HCT116 (cell line): ENCODE measurements at regions not wholly inside any gene's neighbourhood (a gene's known extent, or its start where the extent isn't known, plus 50 kb on each side); places are given as distances from the start of the nearest gene placed in this dataset.

Source experiments
- ATAC-seq: fragments of 200-7000 bp; cut with Tn5 transposase; 2 replicates; pipeline ENCODE4 v1.9.1; 2020; ENCODE audit warnings: mild to moderate bottlenecking, moderate library complexity
- BruUV-seq: library from RNA; stranded (reverse); fragments of 400-500 nt; replicated peaks from 2 replicates; lab custom pipeline; 2021; lab: Mats Ljungman, UMichigan
- CTCF ChIA-PET: fragments of 300-600 bp; sonication (Branson Sonifier 250); formaldehyde crosslinking; loops from one replicate; lab custom pipeline; 2021; ENCODE audit warnings: antibody characterized with exemption; lab: Charles Lee
- POLR2A ChIA-PET: fragments of 300-600, 350-600 bp; sonication (Branson Sonifier 250); formaldehyde crosslinking; loops from one replicate; lab custom pipeline; 2021; ENCODE audit warnings: antibody characterized with exemption; lab: Charles Lee
- RAD21 ChIA-PET, 2 experiments: fragments of 300-600 bp; sonication (Branson Sonifier 250); formaldehyde crosslinking; loops; one replicate each; lab custom pipeline; 2023; ENCODE audit warnings: low total read pairs in 2 of 2; ENCODE audit not compliant: uncharacterized antibody in 2 of 2, unreplicated experiment in 2 of 2, low non-redundant PET in 1 of 2; lab: Charles Lee
- DNase-seq: peaks from one replicate; pipeline ENCODE4 v3.0.0-alpha.2; 2010; ENCODE audit warnings: low read depth, low spot score
- H2AFZ ChIP-seq: fragments of 200-600 bp; shearing (Covaris generic), sonication (generic); 2 replicates; pipeline ENCODE4 v1.6.1; 2017; ENCODE audit warnings: low read depth, mixed run types, mixed read lengths, antibody characterized with exemption, low read length; ENCODE audit not compliant: poor library complexity, severe bottlenecking
- H3K27ac ChIP-seq: 2 replicates; pipeline ENCODE4 v1.5.1; 2012; ENCODE audit warnings: low read depth, low read length
- H3K27me3 ChIP-seq: fragments of 200-600 bp; sonication (generic); 2 replicates; pipeline ENCODE4 v1.6.1; 2016; ENCODE audit warnings: mixed run types, low read length, mixed read lengths; ENCODE audit not compliant: insufficient read depth
- H3K36me3 ChIP-seq, 2 experiments: fragments of 200-500 bp in 1 of 2; fragments of 200-600 bp in 1 of 2; sonication (Bioruptor generic) in 1 of 2; sonication (generic) in 1 of 2; 2 replicates each; pipeline versions ENCODE4 v1.5.1 to v1.6.1; 2014 to 2016; ENCODE audit warnings: low read length in 2 of 2, inconsistent platforms in 1 of 2, mixed read lengths in 1 of 2, mixed run types in 1 of 2; ENCODE audit not compliant: insufficient read depth in 2 of 2, control insufficient read depth in 1 of 2
- H3K4me1 ChIP-seq, 2 experiments: fragments of 200-600 bp in 1 of 2; sonication (generic) in 1 of 2; 2 replicates each; pipeline versions ENCODE4 v1.5.1 to v1.6.1; 2012 to 2017; ENCODE audit warnings: low read length in 2 of 2, inconsistent platforms in 1 of 2, mild to moderate bottlenecking in 1 of 2, mixed read lengths in 1 of 2, mixed run types in 1 of 2, moderate library complexity in 1 of 2; ENCODE audit not compliant: insufficient read depth in 2 of 2, control insufficient read depth in 1 of 2
- H3K4me2 ChIP-seq: fragments of 200-600 bp; sonication (generic); 2 replicates; pipeline ENCODE4 v1.6.1; 2017; ENCODE audit warnings: mixed run types, low read length, mixed read lengths
- H3K4me3 ChIP-seq, 2 experiments: fragments of 200-600 bp in 1 of 2; sonication (generic) in 1 of 2; replicated peaks in 1 of 2; 2 replicates each; pipeline ENCODE4 v1.5.1; 2011 to 2016; ENCODE audit warnings: low read length in 2 of 2, control low read depth in 1 of 2, low read depth in 1 of 2, mild to moderate bottlenecking in 1 of 2, mixed read lengths in 1 of 2, mixed run types in 1 of 2
- H3K79me2 ChIP-seq: fragments of 200-600 bp; sonication (generic); 2 replicates; pipeline ENCODE4 v1.6.1; 2017; ENCODE audit warnings: mild to moderate bottlenecking, mixed run types, low read length, moderate library complexity, mixed read lengths; ENCODE audit not compliant: insufficient read depth
- H3K9ac ChIP-seq: fragments of 200-600 bp; sonication (generic); 2 replicates; pipeline ENCODE4 v1.6.1; 2016; ENCODE audit warnings: low read length, mixed read lengths
- H3K9me2 ChIP-seq: fragments of 200-600 bp; sonication (generic), shearing (Covaris generic); 2 replicates; pipeline ENCODE4 v1.6.1; 2017; ENCODE audit warnings: mixed run types, mild to moderate bottlenecking, moderate library complexity; ENCODE audit not compliant: insufficient read depth
- H3K9me3 ChIP-seq, 2 experiments: fragments of 200-500 bp in 1 of 2; fragments of 200-600 bp in 1 of 2; sonication (Bioruptor generic) in 1 of 2; sonication (generic) in 1 of 2; 2 replicates each; pipeline ENCODE4 v1.6.1; 2014 to 2017; ENCODE audit warnings: low read length in 2 of 2, mixed read lengths in 2 of 2, inconsistent platforms in 1 of 2, low read depth in 1 of 2, mild to moderate bottlenecking in 1 of 2, mixed run types in 1 of 2, moderate library complexity in 1 of 2; ENCODE audit not compliant: control insufficient read depth in 1 of 2, insufficient read depth in 1 of 2
- H4K20me1 ChIP-seq: fragments of 200-600 bp; sonication (generic), shearing (Covaris generic); 2 replicates; pipeline ENCODE4 v1.6.1; 2017; ENCODE audit warnings: mixed run types, mild to moderate bottlenecking, moderate library complexity; ENCODE audit not compliant: insufficient read depth
- ATF3 ChIP-seq: IDR thresholded peaks from 2 replicates; pipeline ENCODE4 v1.6.1; 2012
- CEBPB ChIP-seq: IDR thresholded peaks from 2 replicates; pipeline ENCODE4 v1.6.1; 2012; ENCODE audit warnings: low read depth
- EGR1 ChIP-seq: IDR thresholded peaks from 2 replicates; pipeline ENCODE4 v1.6.1; 2012; ENCODE audit warnings: low read depth
- ELF1 ChIP-seq: IDR thresholded peaks from 2 replicates; pipeline ENCODE4 v1.6.1; 2012; ENCODE audit warnings: low read depth, borderline replicate concordance
- EZH2 ChIP-seq: fragments of 200-600 bp; sonication (generic); IDR thresholded peaks from 2 replicates; pipeline ENCODE4 v1.6.1; 2017; ENCODE audit warnings: antibody characterized with exemption, mixed run types
- JUND ChIP-seq: IDR thresholded peaks from 2 replicates; pipeline ENCODE4 v1.6.1; 2012
- MAX ChIP-seq: IDR thresholded peaks from 2 replicates; pipeline ENCODE4 v1.6.1; 2012
- POLR2A ChIP-seq: IDR thresholded peaks from 2 replicates; pipeline ENCODE4 v1.7.0; 2011; ENCODE audit warnings: borderline replicate concordance; ENCODE audit not compliant: insufficient read depth, insufficient read length; ENCODE audit errors: extremely low read depth
- POLR2AphosphoS5 ChIP-seq: IDR thresholded peaks from 2 replicates; pipeline ENCODE4 v1.6.1; 2011; ENCODE audit warnings: mild to moderate bottlenecking, low read depth, low read length, moderate library complexity
- RAD21 ChIP-seq: IDR thresholded peaks from 2 replicates; pipeline ENCODE4 v1.6.1; 2012; ENCODE audit warnings: low read depth, mild to moderate bottlenecking
- SIN3A ChIP-seq: IDR thresholded peaks from 2 replicates; pipeline ENCODE4 v1.6.1; 2012; ENCODE audit warnings: low read depth
- SRF ChIP-seq: IDR thresholded peaks from 2 replicates; pipeline ENCODE4 v1.6.1; 2012; ENCODE audit warnings: low read depth
- TCF7L2 ChIP-seq: IDR thresholded peaks from 2 replicates; pipeline ENCODE4 v1.7.0; 2011; ENCODE audit warnings: borderline replicate concordance, inconsistent platforms; ENCODE audit not compliant: insufficient read depth, insufficient read length; ENCODE audit errors: extremely low read depth
- YY1 ChIP-seq: IDR thresholded peaks from 2 replicates; pipeline ENCODE4 v1.6.1; 2011; ENCODE audit warnings: low read length, low read depth, moderate library complexity, mild to moderate bottlenecking; ENCODE audit not compliant: insufficient replicate concordance; ENCODE audit errors: extremely low read depth
- ZFX ChIP-seq: fragments of 450-650 bp; IDR thresholded peaks from 2 replicates; pipeline ENCODE4 v1.6.1; 2017
- intact Hi-C: fragments of 100-400 bp; cut with micrococcal nuclease; formaldehyde crosslinking; loops from 2 replicates; pipeline ENCODE4 v1.10.0; 2022

- TF ChIP-seq YY1 (no peak), ZFX (no peak), TCF7L2 (no peak)
Observed at GRCh38 chr13:40235160-40235796, 431.2 kb downstream of the FOXO1 start (continued).

GRCh38 chr13:40236566-40237168, 429.8 kb downstream of the FOXO1 start:
- BruUV-seq: no TSS peak
- no peak overlapping the region for H3K27ac ChIP-seq
- no peaks in the 10 kb centered on the region for H3K27me3 ChIP-seq
- ATAC-seq (no peak), DNase-seq (no peak)
- TF ChIP-seq YY1 (no peak), MAX (no peak), SIN3A (no peak), POLR2A (no peak), SRF (no peak), ELF1 (no peak), JUND (no peak), TCF7L2 (no peak), POLR2AphosphoS5 (no peak), RAD21 (no peak), EZH2 (no peak), EGR1 (no peak), CEBPB (no peak), ATF3 (no peak)
- TF ChIP-seq, all 23 proteins: peak for 0
- Histone ChIP-seq H3K79me2 (no peaks in the 10 kb centered on the region), H3K36me3 (no peaks in the 10 kb centered on the region), H2AFZ (no peak overlapping the region), H3K4me2 (no peak overlapping the region), H3K9me3 (no peaks in the 10 kb centered on the region), H3K4me1 (no peaks in the 10 kb centered on the region), H3K9ac (no peak overlapping the region), H3K9me2 (no peaks in the 10 kb centered on the region), H4K20me1 (no peaks in the 10 kb centered on the region), H3K4me3 (no peak overlapping the region)
- ChIA-PET POLR2A (no interaction called here), RAD21 (no interaction called here), CTCF (no interaction called here)
- intact Hi-C loops: no loop called here
